22Rv1 (cell line): ENCODE measurements at regions not wholly inside any gene's neighbourhood (a gene's known extent, or its start where the extent isn't known, plus 50 kb on each side); places are given as distances from the start of the nearest gene placed in this dataset.

Source experiments
- ZFX ChIP-seq: fragments of 450-650 bp; IDR thresholded peaks from 2 replicates; pipeline ENCODE4 v1.6.1; 2017; ENCODE audit warnings: antibody characterized with exemption, borderline replicate concordance
- TF ChIP-seq, protein P1 (sequence below): fragments of 450-650 bp; IDR thresholded peaks from 2 replicates; pipeline ENCODE4 v1.5.1; 2017; ENCODE audit warnings: mild to moderate bottlenecking

GRCh38 chr3:13197795-13198194, 124.6 kb upstream of the IQSEC1 start:
- TF ChIP-seq, protein P1, sequence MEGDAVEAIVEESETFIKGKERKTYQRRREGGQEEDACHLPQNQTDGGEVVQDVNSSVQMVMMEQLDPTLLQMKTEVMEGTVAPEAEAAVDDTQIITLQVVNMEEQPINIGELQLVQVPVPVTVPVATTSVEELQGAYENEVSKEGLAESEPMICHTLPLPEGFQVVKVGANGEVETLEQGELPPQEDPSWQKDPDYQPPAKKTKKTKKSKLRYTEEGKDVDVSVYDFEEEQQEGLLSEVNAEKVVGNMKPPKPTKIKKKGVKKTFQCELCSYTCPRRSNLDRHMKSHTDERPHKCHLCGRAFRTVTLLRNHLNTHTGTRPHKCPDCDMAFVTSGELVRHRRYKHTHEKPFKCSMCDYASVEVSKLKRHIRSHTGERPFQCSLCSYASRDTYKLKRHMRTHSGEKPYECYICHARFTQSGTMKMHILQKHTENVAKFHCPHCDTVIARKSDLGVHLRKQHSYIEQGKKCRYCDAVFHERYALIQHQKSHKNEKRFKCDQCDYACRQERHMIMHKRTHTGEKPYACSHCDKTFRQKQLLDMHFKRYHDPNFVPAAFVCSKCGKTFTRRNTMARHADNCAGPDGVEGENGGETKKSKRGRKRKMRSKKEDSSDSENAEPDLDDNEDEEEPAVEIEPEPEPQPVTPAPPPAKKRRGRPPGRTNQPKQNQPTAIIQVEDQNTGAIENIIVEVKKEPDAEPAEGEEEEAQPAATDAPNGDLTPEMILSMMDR = no peak
- no peak for TF ChIP-seq ZFX
